ENCODE measurements at regions not wholly inside any gene's neighbourhood (a gene's known extent, or its start where the extent isn't known, plus 50 kb on each side); places are given as distances from the start of the nearest gene placed in this dataset.
"Not testable (repeated sequence)": the region's sequence is repeated elsewhere in the genome, so short reads cannot be mapped to it uniquely, and the experiment has no call there.

DNA sequence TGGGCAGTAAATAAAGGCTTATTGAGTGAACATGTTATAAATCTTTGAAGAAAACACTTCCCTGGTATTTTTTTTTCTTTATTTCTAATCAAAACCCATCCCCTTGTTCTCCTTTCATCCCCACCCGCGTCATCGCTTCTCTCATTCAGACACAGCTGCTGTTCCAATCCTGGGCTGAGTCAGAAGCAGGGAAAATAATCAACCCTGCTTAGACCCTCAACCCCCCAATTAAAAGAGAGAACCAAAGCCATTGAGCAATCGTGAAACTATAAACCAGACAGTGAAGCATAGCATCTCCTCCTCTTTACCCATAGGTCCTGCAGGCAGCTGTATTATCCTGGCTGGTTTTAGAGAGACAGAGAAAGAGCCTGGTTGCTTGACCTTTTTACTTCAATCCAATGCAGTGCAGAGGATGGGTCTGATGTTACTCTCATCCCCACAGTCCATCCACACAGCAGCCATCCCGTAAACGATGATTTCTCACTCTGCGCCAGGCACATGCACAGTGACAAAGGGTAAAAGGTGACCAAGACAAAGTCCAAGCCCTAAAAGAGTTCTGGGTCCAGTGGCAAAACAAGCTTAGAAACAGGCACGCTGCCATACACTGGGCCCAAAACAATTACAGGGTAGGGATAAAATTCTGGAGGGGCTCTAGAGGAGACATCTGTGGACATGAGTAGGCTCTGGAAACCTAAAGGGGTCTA is 238.3 kb downstream of the GALC start:
- Histone ChIP-seq H3K36me3 (ENCODE audit: control insufficient read depth, insufficient read depth, low read length) (no peaks in the 10 kb centered on the region), H3K4me3 (ENCODE audit: low read depth, low read length) (no peak overlapping the region), H3K27me3 (ENCODE audit: control insufficient read depth, insufficient read depth, low read length) (no peaks in the 10 kb centered on the region)
- TF ChIP-seq, protein P1, sequence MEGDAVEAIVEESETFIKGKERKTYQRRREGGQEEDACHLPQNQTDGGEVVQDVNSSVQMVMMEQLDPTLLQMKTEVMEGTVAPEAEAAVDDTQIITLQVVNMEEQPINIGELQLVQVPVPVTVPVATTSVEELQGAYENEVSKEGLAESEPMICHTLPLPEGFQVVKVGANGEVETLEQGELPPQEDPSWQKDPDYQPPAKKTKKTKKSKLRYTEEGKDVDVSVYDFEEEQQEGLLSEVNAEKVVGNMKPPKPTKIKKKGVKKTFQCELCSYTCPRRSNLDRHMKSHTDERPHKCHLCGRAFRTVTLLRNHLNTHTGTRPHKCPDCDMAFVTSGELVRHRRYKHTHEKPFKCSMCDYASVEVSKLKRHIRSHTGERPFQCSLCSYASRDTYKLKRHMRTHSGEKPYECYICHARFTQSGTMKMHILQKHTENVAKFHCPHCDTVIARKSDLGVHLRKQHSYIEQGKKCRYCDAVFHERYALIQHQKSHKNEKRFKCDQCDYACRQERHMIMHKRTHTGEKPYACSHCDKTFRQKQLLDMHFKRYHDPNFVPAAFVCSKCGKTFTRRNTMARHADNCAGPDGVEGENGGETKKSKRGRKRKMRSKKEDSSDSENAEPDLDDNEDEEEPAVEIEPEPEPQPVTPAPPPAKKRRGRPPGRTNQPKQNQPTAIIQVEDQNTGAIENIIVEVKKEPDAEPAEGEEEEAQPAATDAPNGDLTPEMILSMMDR (IDR thresholded peaks at IDR 0.05; ENCODE audit: insufficient read depth, low read length, poor library complexity, severe bottlenecking), result no peak
- no peak for DNase-seq (ENCODE audit: low read depth)

DNA sequence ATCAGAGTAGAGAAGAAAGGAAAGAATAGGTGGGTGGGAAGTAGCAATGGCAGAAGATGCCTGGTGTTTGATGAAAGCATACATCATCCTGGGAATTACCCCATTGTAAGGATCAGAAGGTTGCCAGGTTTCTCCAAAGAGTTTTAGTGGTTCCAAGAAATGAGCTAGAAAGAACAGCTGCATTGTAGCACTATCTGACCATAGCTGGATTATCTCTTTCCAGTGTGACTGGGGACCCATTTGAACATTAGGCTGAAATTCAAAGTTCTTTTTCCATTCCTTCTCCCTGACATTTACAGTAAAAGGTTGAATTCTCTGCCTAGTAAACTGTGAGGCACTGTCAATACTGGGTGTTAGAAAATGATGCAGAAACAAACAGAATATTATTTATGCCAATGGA is 244.4 kb downstream of the GALC start:
- H3K36me3 ChIP-seq (ENCODE audit: control insufficient read depth, insufficient read depth, low read length), result no peaks in the 10 kb centered on the region
- no peak overlapping the region for H3K4me3 ChIP-seq (ENCODE audit: low read depth, low read length)
- DNase-seq (ENCODE audit: low read depth), result no peak
- TF ChIP-seq, protein P1 (IDR thresholded peaks at IDR 0.05; ENCODE audit: insufficient read depth, low read length, poor library complexity, severe bottlenecking), result no peak
- H3K27me3 ChIP-seq (ENCODE audit: control insufficient read depth, insufficient read depth, low read length), result no peaks in the 10 kb centered on the region

GRCh38 chr14:87745507-87746118 is 247.4 kb downstream of the GALC start:
- Histone ChIP-seq H3K27me3 (ENCODE audit: control insufficient read depth, insufficient read depth, low read length) (no peaks in the 10 kb centered on the region), H3K4me3 (ENCODE audit: low read depth, low read length) (no peak overlapping the region), H3K36me3 (ENCODE audit: control insufficient read depth, insufficient read depth, low read length) (no peaks in the 10 kb centered on the region)
- DNase-seq (ENCODE audit: low read depth), result no peak
- TF ChIP-seq, protein P1 (IDR thresholded peaks at IDR 0.05; ENCODE audit: insufficient read depth, low read length, poor library complexity, severe bottlenecking), result peak; percentile 85

GRCh38 chr14:87734577-87735360 is 258.2 kb downstream of the GALC start:
- not testable (repeated sequence) for H3K27me3 ChIP-seq (ENCODE audit: control insufficient read depth, insufficient read depth, low read length); H3K36me3 ChIP-seq (ENCODE audit: control insufficient read depth, insufficient read depth, low read length); H3K4me3 ChIP-seq (ENCODE audit: low read depth, low read length); DNase-seq (ENCODE audit: low read depth)

GRCh38 chr14:87733115-87733514 is 259.9 kb downstream of the GALC start:
- H3K36me3 ChIP-seq (ENCODE audit: control insufficient read depth, insufficient read depth, low read length); H3K27me3 ChIP-seq (ENCODE audit: control insufficient read depth, insufficient read depth, low read length); H3K4me3 ChIP-seq (ENCODE audit: low read depth, low read length); DNase-seq (ENCODE audit: low read depth): not testable (repeated sequence)

DNA sequence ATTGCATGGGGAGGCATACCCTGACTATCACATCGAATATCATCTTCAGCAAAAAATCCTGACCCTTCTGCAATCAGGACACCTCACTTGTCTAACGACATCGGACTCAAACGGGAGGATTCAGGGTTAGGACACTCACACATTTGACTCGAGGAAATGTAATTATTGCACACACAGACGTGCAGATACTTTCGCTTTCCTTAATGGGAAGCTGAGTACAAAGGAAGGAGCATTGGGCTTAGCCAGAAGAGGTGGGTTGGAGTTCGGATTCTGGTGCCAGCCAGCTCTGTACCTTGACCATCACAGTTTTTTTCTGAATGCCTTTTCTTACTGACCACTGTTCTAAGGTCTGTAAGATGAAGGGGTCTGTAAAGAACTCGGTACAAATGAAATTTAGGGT is 260.4 kb downstream of the GALC start:
- TF ChIP-seq, protein P1 (IDR thresholded peaks at IDR 0.05; ENCODE audit: insufficient read depth, low read length, poor library complexity, severe bottlenecking), result no peak
- DNase-seq (ENCODE audit: low read depth), result no peak
- no peaks in the 10 kb centered on the region for H3K36me3 ChIP-seq (ENCODE audit: control insufficient read depth, insufficient read depth, low read length)
- no peak overlapping the region for H3K4me3 ChIP-seq (ENCODE audit: low read depth, low read length)
- no peaks in the 10 kb centered on the region for H3K27me3 ChIP-seq (ENCODE audit: control insufficient read depth, insufficient read depth, low read length)

Data from kidney epithelial cell (primary cell).